Mammary epithelial cell (primary cell): ENCODE measurements at regions not wholly inside any gene's neighbourhood (a gene's known extent, or its start where the extent isn't known, plus 50 kb on each side); places are given as distances from the start of the nearest gene placed in this dataset.

Experiments used
- CTCF ChIP-seq, 2 donors: IDR thresholded peaks in 1 of 2; conservative IDR thresholded peaks in 1 of 2; 2 replicates each; pipeline ENCODE4 v1.5.1; 2011 to 2012; ENCODE audit warnings: inconsistent platforms in 2 of 2, low read length in 2 of 2, mild to moderate bottlenecking in 2 of 2, control low read depth in 1 of 2, low read depth in 1 of 2; ENCODE audit not compliant: insufficient read depth in 1 of 2; ENCODE audit errors: extremely low read depth in 1 of 2
- EZH2 ChIP-seq: IDR thresholded peaks from 2 replicates; pipeline ENCODE4 v1.6.1; 2012; ENCODE audit warnings: low read length, inconsistent platforms, borderline replicate concordance

GRCh38 chr14:27056586-27056985, 458.8 kb upstream of the NOVA1 start:
- no peak for TF ChIP-seq CTCF (conservative IDR thresholded peaks at IDR 0.05 in 1 of 2, IDR thresholded peaks at IDR 0.05 in 1 of 2; ENCODE audit: extremely low read depth in 1 of 2, insufficient read depth in 1 of 2, low read depth in 1 of 2, low read length in 2 of 2)
- TF ChIP-seq EZH2, result no peak
